ENCODE measurements at regions not wholly inside any gene's neighbourhood (a gene's known extent, or its start where the extent isn't known, plus 50 kb on each side); places are given as distances from the start of the nearest gene placed in this dataset.

DNA sequence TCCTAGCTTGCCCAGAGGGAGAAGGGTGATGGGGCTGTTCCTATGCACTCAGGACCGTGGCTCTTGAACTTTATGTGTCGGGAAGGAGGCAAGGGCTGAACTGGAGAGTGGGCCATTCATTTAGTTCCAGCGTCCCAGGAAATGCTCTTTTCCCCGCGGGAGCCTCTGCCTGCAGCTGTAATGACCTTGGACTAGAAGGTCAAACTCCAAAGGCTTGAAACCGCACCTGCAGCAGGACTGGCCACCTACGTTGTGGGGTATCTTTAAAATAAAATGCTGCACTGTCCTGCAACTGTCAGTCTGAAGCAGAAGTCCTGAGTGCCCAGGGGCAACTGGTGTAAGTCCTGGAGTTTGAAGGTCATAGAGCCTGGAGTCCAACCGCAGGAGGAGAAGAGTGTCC is 61.5 kb upstream of the LSM6 start:
- TF ChIP-seq, protein P1, sequence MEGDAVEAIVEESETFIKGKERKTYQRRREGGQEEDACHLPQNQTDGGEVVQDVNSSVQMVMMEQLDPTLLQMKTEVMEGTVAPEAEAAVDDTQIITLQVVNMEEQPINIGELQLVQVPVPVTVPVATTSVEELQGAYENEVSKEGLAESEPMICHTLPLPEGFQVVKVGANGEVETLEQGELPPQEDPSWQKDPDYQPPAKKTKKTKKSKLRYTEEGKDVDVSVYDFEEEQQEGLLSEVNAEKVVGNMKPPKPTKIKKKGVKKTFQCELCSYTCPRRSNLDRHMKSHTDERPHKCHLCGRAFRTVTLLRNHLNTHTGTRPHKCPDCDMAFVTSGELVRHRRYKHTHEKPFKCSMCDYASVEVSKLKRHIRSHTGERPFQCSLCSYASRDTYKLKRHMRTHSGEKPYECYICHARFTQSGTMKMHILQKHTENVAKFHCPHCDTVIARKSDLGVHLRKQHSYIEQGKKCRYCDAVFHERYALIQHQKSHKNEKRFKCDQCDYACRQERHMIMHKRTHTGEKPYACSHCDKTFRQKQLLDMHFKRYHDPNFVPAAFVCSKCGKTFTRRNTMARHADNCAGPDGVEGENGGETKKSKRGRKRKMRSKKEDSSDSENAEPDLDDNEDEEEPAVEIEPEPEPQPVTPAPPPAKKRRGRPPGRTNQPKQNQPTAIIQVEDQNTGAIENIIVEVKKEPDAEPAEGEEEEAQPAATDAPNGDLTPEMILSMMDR (IDR thresholded peaks at IDR 0.05): no peak
- no peak for TF ChIP-seq POLR2A (IDR thresholded peaks at IDR 0.05)
- H3K9me3 ChIP-seq: no peaks in the 10 kb centered on the region
- no peak overlapping the region for H3K27ac ChIP-seq
- no peaks in the 10 kb centered on the region for H3K27me3 ChIP-seq
- no peak overlapping the region for H3K4me3 ChIP-seq
- H3K4me1 ChIP-seq: peaks cover 0 to 3% (median 0%) of the 10 kb centered on the region in 3 donors
- intact Hi-C loops (cut with DNase I): no loop called here
- 69 to 86% methylated on average over 3 to 7 of the region's 8 CpGs for WGBS, 2 donors
- DNase-seq: no peak
- no peaks in the 10 kb centered on the region for H3K36me3 ChIP-seq

DNA sequence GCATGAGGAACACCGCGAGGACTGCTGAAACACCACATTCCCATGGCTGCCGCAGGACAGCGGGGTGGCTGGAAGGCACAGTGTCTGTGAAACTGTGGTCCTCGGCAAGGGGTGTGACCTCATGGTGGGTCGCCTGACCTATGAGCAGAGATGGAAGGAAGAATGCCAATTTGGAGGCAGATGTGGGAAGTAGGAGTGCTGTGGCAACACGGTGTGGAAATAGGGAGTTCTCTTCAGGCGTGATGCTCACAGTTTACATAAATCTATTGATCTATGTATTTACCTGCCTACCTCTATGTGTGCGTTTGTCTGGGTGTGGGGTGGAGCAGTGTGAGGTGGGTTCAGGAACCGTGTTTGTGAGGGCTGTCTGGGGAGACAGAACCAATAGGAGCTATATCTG is 62.3 kb upstream of the LSM6 start:
- TF ChIP-seq, protein P1 (IDR thresholded peaks at IDR 0.05): no peak
- TF ChIP-seq POLR2A (IDR thresholded peaks at IDR 0.05): no peak
- no peak overlapping the region for H3K27ac ChIP-seq
- no peak for DNase-seq
- no peaks in the 10 kb centered on the region for H3K9me3 ChIP-seq
- H3K4me1 ChIP-seq: peaks cover 0 to 3% (median 0%) of the 10 kb centered on the region in 3 donors
- intact Hi-C loops (cut with DNase I): no loop called here
- no peaks in the 10 kb centered on the region for H3K27me3 ChIP-seq
- 79 to 90% methylated on average over 7 to 10 of the region's 10 CpGs for WGBS, 2 donors
- no peaks in the 10 kb centered on the region for H3K36me3 ChIP-seq
- H3K4me3 ChIP-seq: no peak overlapping the region

DNA sequence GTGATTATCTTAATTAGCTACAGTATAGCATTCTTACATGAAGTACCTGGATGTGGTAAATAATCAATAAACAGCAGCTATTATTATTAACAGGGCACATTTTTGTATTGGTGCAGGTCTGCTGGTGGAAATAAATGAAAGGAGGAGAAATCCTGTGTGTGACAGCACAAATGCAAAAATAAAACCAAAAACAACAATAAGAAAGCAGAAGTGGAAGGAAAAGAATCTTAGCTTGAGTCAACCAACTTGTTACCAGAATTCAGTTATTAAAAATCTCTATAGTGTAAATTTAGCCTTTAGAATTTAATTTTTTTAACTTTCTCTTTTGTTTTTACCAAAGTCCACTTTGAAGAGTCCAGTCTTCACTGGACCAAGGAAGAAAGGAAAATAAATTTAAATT is 63.1 kb upstream of the LSM6 start:
- no peak for TF ChIP-seq POLR2A (IDR thresholded peaks at IDR 0.05)
- H3K4me1 ChIP-seq: peaks cover 0 to 3% (median 0%) of the 10 kb centered on the region in 3 donors
- no peak overlapping the region for H3K4me3 ChIP-seq
- intact Hi-C loops (cut with DNase I): no loop called here
- H3K9me3 ChIP-seq: no peaks in the 10 kb centered on the region
- no peaks in the 10 kb centered on the region for H3K36me3 ChIP-seq
- DNase-seq: no peak
- H3K27me3 ChIP-seq: no peaks in the 10 kb centered on the region
- no peak overlapping the region for H3K27ac ChIP-seq

DNA sequence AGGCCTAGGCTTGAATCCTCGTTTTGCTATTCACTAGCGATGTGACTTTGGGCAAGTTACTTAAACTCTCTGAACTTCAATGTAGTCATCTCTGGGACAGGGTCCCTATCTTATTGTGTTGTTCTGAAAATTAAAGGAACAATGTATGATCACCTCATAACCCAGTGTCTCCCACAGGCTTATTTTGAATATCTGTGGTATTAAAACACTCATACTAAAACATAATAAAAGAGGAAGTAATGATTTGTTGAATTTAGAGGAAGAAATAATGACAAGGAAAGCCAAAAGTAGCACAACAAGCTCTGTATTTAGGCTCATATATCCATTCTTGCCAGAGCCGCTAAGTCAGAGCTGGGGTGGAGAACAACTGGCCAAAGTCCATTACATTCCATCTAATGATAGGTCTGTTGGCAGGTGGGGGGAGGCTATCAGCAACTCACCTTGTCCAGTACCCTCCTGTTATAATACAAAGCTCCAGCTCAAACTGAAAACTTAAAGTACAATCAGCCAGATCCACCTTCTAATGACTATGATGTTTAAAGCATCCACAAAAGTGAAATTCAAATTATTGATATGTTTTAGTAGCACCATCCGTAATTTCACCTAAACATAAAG is 64.5 kb upstream of the LSM6 start:
- intact Hi-C loops (cut with DNase I): no loop called here
- no peak for DNase-seq
- no peak for TF ChIP-seq POLR2A (IDR thresholded peaks at IDR 0.05)
- TF ChIP-seq, protein P1 (IDR thresholded peaks at IDR 0.05): no peak

DNA sequence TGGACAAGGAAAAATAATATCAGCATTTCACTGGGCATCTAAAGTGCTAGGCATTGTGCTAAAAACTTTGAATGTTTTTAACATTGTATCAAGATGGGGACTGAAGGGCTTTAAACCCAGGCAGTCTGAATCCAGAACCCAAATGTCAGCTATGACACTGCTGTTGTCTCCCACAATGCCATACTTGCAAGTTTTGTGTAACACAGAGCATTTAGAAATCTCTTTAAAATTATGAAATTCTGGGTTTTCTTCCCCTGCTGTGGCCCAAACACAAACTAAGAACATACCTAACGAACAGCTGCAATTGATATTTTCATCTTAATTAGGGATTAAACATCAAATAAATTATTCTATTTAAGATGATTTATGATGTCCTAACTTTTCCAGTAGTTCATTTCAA is 66.8 kb upstream of the LSM6 start:
- Histone ChIP-seq H3K36me3 (no peaks in the 10 kb centered on the region), H3K9me3 (no peaks in the 10 kb centered on the region), H3K27me3 (no peaks in the 10 kb centered on the region), H3K27ac (no peak overlapping the region), H3K4me3 (no peak overlapping the region), H3K4me1 (peaks cover 0 to 3% (median 0%) of the 10 kb centered on the region in 3 donors)
- DNase-seq: no peak
- TF ChIP-seq, protein P1 (IDR thresholded peaks at IDR 0.05): no peak
- TF ChIP-seq POLR2A (IDR thresholded peaks at IDR 0.05): no peak
- 72% methylated on average over 1 of the region's 1 CpG for WGBS, 2 donors
- intact Hi-C loops (cut with DNase I): no loop called here

More for the DNA sequence above, 64.5 kb upstream of the LSM6 start:
- H3K27ac ChIP-seq: no peak overlapping the region
- H3K27me3 ChIP-seq: no peaks in the 10 kb centered on the region
- no peak overlapping the region for H3K4me3 ChIP-seq
- H3K36me3 ChIP-seq: no peaks in the 10 kb centered on the region
- peaks cover 0 to 3% (median 0%) of the 10 kb centered on the region in 3 donors for H3K4me1 ChIP-seq
- H3K9me3 ChIP-seq: no peaks in the 10 kb centered on the region
- 47 to 57% methylated on average over 4 of the region's 4 CpGs for WGBS, 2 donors

Measured in esophagus squamous epithelium (tissue), 5 donors.